Right lobe of liver (tissue), 6 donors: ENCODE measurements at regions not wholly inside any gene's neighbourhood (a gene's known extent, or its start where the extent isn't known, plus 50 kb on each side); places are given as distances from the start of the nearest gene placed in this dataset.
A peak's percentile ranks its signal among the peaks of the same experiment; 100 is the strongest.

Experiments used
- ATAC-seq, 4 donors: fragments of 200-7000 bp; cut with Tn5 transposase; one replicate each; pipeline ENCODE4 v1.9.1; 2020; ENCODE audit warnings: mild to moderate bottlenecking in 4 of 4, moderate library complexity in 4 of 4
- DNase-seq, 3 donors: peaks; one replicate each; pipeline ENCODE4 v3.0.0-alpha.2; 2020
- H3K27ac ChIP-seq, 3 donors: fragments of 200-600 bp; one replicate each; pipeline ENCODE4 v1.8.0; 2022
- H3K27me3 ChIP-seq, 2 donors: fragments of 200-600 bp; one replicate each; pipeline ENCODE4 v1.8.0; 2022
- H3K36me3 ChIP-seq, 4 donors: fragments of 200-600 bp; sonication (generic) in 1 of 4; one replicate each; pipeline versions ENCODE4 v1.5.1 to v1.8.0; 2017 to 2022; ENCODE audit warnings: control low read depth in 1 of 4
- H3K4me1 ChIP-seq, 4 donors: fragments of 200-600 bp; sonication (generic) in 1 of 4; one replicate each; pipeline versions ENCODE4 v1.5.1 to v1.8.0; 2017 to 2022; ENCODE audit warnings: control low read depth in 1 of 4
- H3K4me3 ChIP-seq, 3 donors: fragments of 200-600 bp; one replicate each; pipeline ENCODE4 v1.8.0; 2022
- H3K9me3 ChIP-seq, 4 donors: fragments of 200-600 bp; sonication (generic) in 1 of 4; one replicate each; pipeline versions ENCODE4 v1.5.1 to v1.8.0; 2017 to 2022; ENCODE audit warnings: control low read depth in 1 of 4
- CTCF ChIP-seq, 4 donors: fragments of 200-600 bp in 3 of 4; fragments of 450-650 bp in 1 of 4; IDR thresholded peaks; one replicate each; pipeline versions ENCODE4 v1.5.1 to v1.8.0; 2016 to 2022; ENCODE audit warnings: antibody characterized with exemption in 4 of 4, mild to moderate bottlenecking in 2 of 4
- POLR2A ChIP-seq: fragments of 450-650 bp; IDR thresholded peaks from one replicate; pipeline ENCODE4 v1.6.1; 2017; ENCODE audit warnings: antibody characterized with exemption, mild to moderate bottlenecking
- whole genome bisulfite sequencing: methylation state at CpG from one replicate; pipeline ENCODE4 v1.1.6; 2018; ENCODE audit warnings: low coverage, low lambda C conversion rate; ENCODE audit not compliant: insufficient coverage; ENCODE audit errors: missing lambda C conversion rate; 5-methylcytosine and 5-hydroxymethylcytosine counted together
- intact Hi-C, 2 donors: fragments of 100-400 bp; cut with DNase I; formaldehyde crosslinking; loops; one replicate each; pipeline versions ENCODE4 v1.11.2 to v1.14.1; 2022
- donor health status: DM: no; HTN: yes; CAD: no.
- donor health status: DM: no; HTN: no; CAD: no.
- donor health status: DM: no; HTN: no; CAD: no.
- donor health status: DM: no; HTN: yes; CAD: no.
- donor health status: DM: no; HTN: yes; CAD: no.

GRCh38 chr4:24219209-24219608 lies 329.4 kb upstream of the PPARGC1A start:
- Histone ChIP-seq H3K9me3 (no peaks in the 10 kb centered on the region), H3K27ac (peak overlapping the region; percentile 79 to 92 (median 82)), H3K36me3 (no peaks in the 10 kb centered on the region), H3K27me3 (no peaks in the 10 kb centered on the region), H3K4me3 (no peak overlapping the region), H3K4me1 (peaks cover 0 to 20% (median 3%) of the 10 kb centered on the region in 4 donors)
- intact Hi-C loops: loop anchor here (10.0 kb wide), 1 partner anchor 56 kb away; no protein-coding TSS in a partner anchor
- ATAC-seq (peak; percentile 87 to 99 (median 90)), DNase-seq (peak; percentile 86 to 94 (median 93))
- no peak for TF ChIP-seq POLR2A
- 18% methylated on average over 6 of the region's 8 CpGs for WGBS

- ATAC-seq (peak in 1 of 4 donors; percentile 14), DNase-seq (no peak)
- TF ChIP-seq POLR2A: no peak
- no peak for TF ChIP-seq CTCF (IDR thresholded peaks at IDR 0.05)
- Histone ChIP-seq H3K36me3 (no peaks in the 10 kb centered on the region), H3K27ac (peak overlapping the region; percentile 23 to 92 (median 82)), H3K9me3 (no peaks in the 10 kb centered on the region), H3K4me3 (no peak overlapping the region), H3K4me1 (peaks cover 0 to 15% (median 3%) of the 10 kb centered on the region in 4 donors), H3K27me3 (no peaks in the 10 kb centered on the region)
- intact Hi-C loops: loop anchor here (10.0 kb wide), 1 partner anchor 56 kb away; no protein-coding TSS in a partner anchor
These were observed 328.7 kb upstream of the PPARGC1A start for GRCh38 chr4:24218566-24218965.

- no peak for ATAC-seq
- WGBS: 80% methylated on average over 1 of the region's 3 CpGs
- intact Hi-C loops: loop anchor here (10.0 kb wide), 1 partner anchor 60 kb away; no protein-coding TSS in a partner anchor
- Histone ChIP-seq H3K36me3 (no peaks in the 10 kb centered on the region), H3K4me1 (peaks cover 0 to 30% (median 12%) of the 10 kb centered on the region in 4 donors), H3K4me3 (no peak overlapping the region), H3K9me3 (no peaks in the 10 kb centered on the region), H3K27ac (peak overlapping the region in 1 of 3 donors; percentile 26), H3K27me3 (no peaks in the 10 kb centered on the region)
- no peak for TF ChIP-seq POLR2A
- no peak for TF ChIP-seq CTCF (IDR thresholded peaks at IDR 0.05)
- DNase-seq: no peak
These were observed 324.9 kb upstream of the PPARGC1A start for GRCh38 chr4:24214796-24215195.

GRCh38 chr4:24213961-24214360 lies 324.1 kb upstream of the PPARGC1A start:
- TF ChIP-seq POLR2A (no peak), CTCF (IDR thresholded peaks at IDR 0.05) (no peak)
- H3K9me3 ChIP-seq: no peaks in the 10 kb centered on the region
- 67% methylated on average over 3 of the region's 5 CpGs for WGBS
- H3K4me3 ChIP-seq: no peak overlapping the region
- ATAC-seq: no peak
- DNase-seq: no peak
- no peaks in the 10 kb centered on the region for H3K36me3 ChIP-seq
- H3K27me3 ChIP-seq: no peaks in the 10 kb centered on the region
- intact Hi-C loops: loop anchor here (10.0 kb wide), 1 partner anchor 61 kb away; no protein-coding TSS in a partner anchor
- H3K4me1 ChIP-seq: peaks cover 0 to 38% (median 15%) of the 10 kb centered on the region in 4 donors
- H3K27ac ChIP-seq: no peak overlapping the region

GRCh38 chr4:24212642-24213041 lies 322.8 kb upstream of the PPARGC1A start:
- WGBS: 93% methylated on average over 2 of the region's 4 CpGs
- TF ChIP-seq CTCF (IDR thresholded peaks at IDR 0.05) (no peak), POLR2A (no peak)
- no peaks in the 10 kb centered on the region for H3K36me3 ChIP-seq

More at GRCh38 chr4:24212642-24213041, 322.8 kb upstream of the PPARGC1A start:
- Histone ChIP-seq H3K4me1 (peaks cover 0 to 35% (median 13%) of the 10 kb centered on the region in 4 donors), H3K9me3 (no peaks in the 10 kb centered on the region), H3K27me3 (no peaks in the 10 kb centered on the region), H3K4me3 (no peak overlapping the region), H3K27ac (no peak overlapping the region)
- intact Hi-C loops: loop anchor here (10.0 kb wide), 1 partner anchor 62 kb away; no protein-coding TSS in a partner anchor
- DNase-seq (no peak), ATAC-seq (no peak)
